GM12878 (cell line): ENCODE measurements at regions not wholly inside any gene's neighbourhood (a gene's known extent, or its start where the extent isn't known, plus 50 kb on each side); places are given as distances from the start of the nearest gene placed in this dataset.

Experiments used
- ATAC-seq: fragments of 200-7000 bp; cut with Tn5 transposase; 3 replicates; pipeline ENCODE4 v1.9.1; 2020; ENCODE audit warnings: mild to moderate bottlenecking, moderate library complexity
- BruUV-seq: library from RNA; stranded (reverse); fragments of 400-500 nt; replicated peaks from 2 replicates; lab custom pipeline; 2021; lab: Mats Ljungman, UMichigan
- CTCF ChIA-PET: fragments of 300-600 bp; sonication (Branson Sonifier 250); formaldehyde crosslinking; extraction: SDS; loops from one replicate; lab custom pipeline; 2021; ENCODE audit warnings: inconsistent platforms; lab: Yijun Ruan, JAX
- POLR2A ChIA-PET: fragments of 350-600 bp; formaldehyde crosslinking; extraction: SDS; loops from one replicate; lab custom pipeline; 2021; ENCODE audit warnings: inconsistent platforms; lab: Charles Lee
- RAD21 ChIA-PET: fragments of 300-600 bp; sonication (Branson Sonifier 250); formaldehyde crosslinking; loops from one replicate; lab custom pipeline; 2023; ENCODE audit warnings: antibody characterized with exemption; ENCODE audit not compliant: unreplicated experiment; lab: Charles Lee
- SMC1A ChIA-PET: fragments of 300-600 bp; sonication (Branson Sonifier 250); formaldehyde crosslinking; loops from one replicate; lab custom pipeline; 2023; ENCODE audit not compliant: unreplicated experiment, uncharacterized antibody; lab: Charles Lee
- DNase-seq: peaks from one replicate; pipeline ENCODE4 v3.0.0-alpha.2; 2011; ENCODE audit warnings: low read depth, low spot score
- FAIRE-seq: peaks from 3 replicates; lab custom pipeline; 2011; peaks lifted over from hg19 to GRCh38; lab: Jason Lieb, UNC
- H2AFZ ChIP-seq: 2 replicates; pipeline ENCODE4 v1.6.0; 2011; ENCODE audit warnings: low read depth, low read length, control low read depth; ENCODE audit not compliant: control insufficient read depth
- H3K27ac ChIP-seq: 2 replicates; pipeline ENCODE4 v1.5.1; 2011; ENCODE audit warnings: control low read depth; ENCODE audit not compliant: control insufficient read depth, insufficient read depth
- H3K27me3 ChIP-seq, 2 experiments: replicated peaks in 1 of 2; 2 replicates each; pipeline versions ENCODE4 v1.6.0 to v1.6.1; 2011; ENCODE audit warnings: low read length in 1 of 2; ENCODE audit not compliant: control insufficient read depth in 2 of 2, insufficient read depth in 2 of 2
- H3K36me3 ChIP-seq, 2 experiments: 2 replicates each; pipeline ENCODE4 v1.5.1; 2011; ENCODE audit warnings: low read length in 1 of 2; ENCODE audit not compliant: control insufficient read depth in 2 of 2, insufficient read depth in 2 of 2
- H3K4me1 ChIP-seq: 2 replicates; pipeline ENCODE4 v1.6.1; 2011; ENCODE audit warnings: mild to moderate bottlenecking, low read length, moderate library complexity, mixed read lengths; ENCODE audit not compliant: control insufficient read depth, insufficient read depth
- H3K4me2 ChIP-seq: 2 replicates; pipeline ENCODE4 v1.6.0; 2011; ENCODE audit warnings: control low read depth; ENCODE audit not compliant: control insufficient read depth, insufficient read depth
- H3K4me3 ChIP-seq: fragments of 200-600 bp; sonication (generic); 2 replicates; pipeline ENCODE4 v1.5.1; 2016
- H3K79me2 ChIP-seq: 2 replicates; pipeline ENCODE4 v1.6.0; 2011; ENCODE audit warnings: low read length; ENCODE audit not compliant: control insufficient read depth, insufficient read depth
- H3K9ac ChIP-seq: 2 replicates; pipeline ENCODE4 v1.8.0; 2011; ENCODE audit warnings: low read length, control low read depth, mixed read lengths; ENCODE audit not compliant: control insufficient read depth, insufficient read depth
- H3K9me3 ChIP-seq: replicated peaks from 3 replicates; pipeline ENCODE4 v1.5.1; 2011; ENCODE audit warnings: mild to moderate bottlenecking, low read length; ENCODE audit not compliant: control insufficient read depth, insufficient read depth
- H4K20me1 ChIP-seq: 2 replicates; pipeline ENCODE4 v1.6.0; 2011; ENCODE audit not compliant: control insufficient read depth, insufficient read depth
- BACH1 ChIP-seq: fragments of 450-650 bp; IDR thresholded peaks from 2 replicates; pipeline ENCODE4 v1.6.1; 2017; ENCODE audit warnings: mild to moderate bottlenecking, borderline replicate concordance
- HDAC2 ChIP-seq: fragments of 200-600 bp; sonication (generic); IDR thresholded peaks from 2 replicates; pipeline ENCODE4 v1.6.1; 2017
- MYC ChIP-seq: IDR thresholded peaks from 2 replicates; pipeline ENCODE4 v1.6.1; 2011; ENCODE audit warnings: mild to moderate bottlenecking, low read length, moderate library complexity, inconsistent platforms; ENCODE audit not compliant: insufficient read depth, insufficient replicate concordance, insufficient read length, severe bottlenecking
- NR2C2 ChIP-seq: IDR thresholded peaks from 2 replicates; pipeline ENCODE4 v1.6.1; 2011; ENCODE audit warnings: borderline replicate concordance, low read depth; ENCODE audit not compliant: control insufficient read depth, insufficient read length
- SIX5 ChIP-seq: IDR thresholded peaks from 2 replicates; pipeline ENCODE4 v1.6.1; 2011; ENCODE audit warnings: mild to moderate bottlenecking, low read depth, low read length, moderate library complexity; ENCODE audit not compliant: severe bottlenecking
- STAT3 ChIP-seq: IDR thresholded peaks from 2 replicates; pipeline ENCODE4 v1.6.1; 2011; ENCODE audit warnings: low read depth, low read length, improper control_type of control experiment
- SUPT20H ChIP-seq: IDR thresholded peaks from 2 replicates; pipeline ENCODE4 v1.6.1; 2011; ENCODE audit warnings: low read depth, mild to moderate bottlenecking, low read length, moderate library complexity, borderline replicate concordance; ENCODE audit not compliant: control insufficient read depth
- WGBS: methylation state at CpG from one replicate; pipeline ENCODE4 v1.1.6; 2016; ENCODE audit warnings: low lambda C conversion rate; ENCODE audit not compliant: insufficient replicate concordance, insufficient coverage; ENCODE audit errors: missing lambda C conversion rate; 5-methylcytosine and 5-hydroxymethylcytosine counted together
- in situ Hi-C: fragments of 300-500 bp; cut with MboI; formaldehyde crosslinking; loops from 9 replicates; pipeline ENCODE4 v1.14.3; 2018; ENCODE audit warnings: mixed read lengths
- intact Hi-C: fragments of 100-400 bp; cut with micrococcal nuclease; formaldehyde crosslinking; loops from one replicate; pipeline ENCODE4 v1.14.2; 2022; ENCODE audit not compliant: unreplicated experiment
- TF ChIP-seq, protein P1 (sequence below): fragments of 450-650 bp; IDR thresholded peaks from 2 replicates; pipeline ENCODE4 v1.6.1; 2017; ENCODE audit warnings: antibody characterized with exemption, mild to moderate bottlenecking, moderate library complexity
- TF ChIP-seq, protein P2 (sequence below): IDR thresholded peaks from 2 replicates; pipeline ENCODE4 v1.6.1; 2011; ENCODE audit warnings: low read depth, mild to moderate bottlenecking, low read length, moderate library complexity, borderline replicate concordance; ENCODE audit errors: extremely low read depth
- TF ChIP-seq, protein P3 (sequence below), 3 experiments: IDR thresholded peaks in 2 of 3; conservative IDR thresholded peaks in 1 of 3; 2 replicates each; pipeline ENCODE4 v1.5.1; 2011; ENCODE audit warnings: low read depth in 3 of 3, low read length in 3 of 3, mild to moderate bottlenecking in 3 of 3, control low read depth in 2 of 3, moderate library complexity in 2 of 3, inconsistent platforms in 1 of 3, mixed read lengths in 1 of 3; ENCODE audit not compliant: control insufficient read depth in 2 of 3, insufficient read depth in 1 of 3; ENCODE audit errors: extremely low read depth in 1 of 3
- TF ChIP-seq, protein P4 (sequence below): fragments of 450-650 bp; IDR thresholded peaks from 2 replicates; pipeline ENCODE4 v1.6.1; 2014; ENCODE audit warnings: mild to moderate bottlenecking

DNA sequence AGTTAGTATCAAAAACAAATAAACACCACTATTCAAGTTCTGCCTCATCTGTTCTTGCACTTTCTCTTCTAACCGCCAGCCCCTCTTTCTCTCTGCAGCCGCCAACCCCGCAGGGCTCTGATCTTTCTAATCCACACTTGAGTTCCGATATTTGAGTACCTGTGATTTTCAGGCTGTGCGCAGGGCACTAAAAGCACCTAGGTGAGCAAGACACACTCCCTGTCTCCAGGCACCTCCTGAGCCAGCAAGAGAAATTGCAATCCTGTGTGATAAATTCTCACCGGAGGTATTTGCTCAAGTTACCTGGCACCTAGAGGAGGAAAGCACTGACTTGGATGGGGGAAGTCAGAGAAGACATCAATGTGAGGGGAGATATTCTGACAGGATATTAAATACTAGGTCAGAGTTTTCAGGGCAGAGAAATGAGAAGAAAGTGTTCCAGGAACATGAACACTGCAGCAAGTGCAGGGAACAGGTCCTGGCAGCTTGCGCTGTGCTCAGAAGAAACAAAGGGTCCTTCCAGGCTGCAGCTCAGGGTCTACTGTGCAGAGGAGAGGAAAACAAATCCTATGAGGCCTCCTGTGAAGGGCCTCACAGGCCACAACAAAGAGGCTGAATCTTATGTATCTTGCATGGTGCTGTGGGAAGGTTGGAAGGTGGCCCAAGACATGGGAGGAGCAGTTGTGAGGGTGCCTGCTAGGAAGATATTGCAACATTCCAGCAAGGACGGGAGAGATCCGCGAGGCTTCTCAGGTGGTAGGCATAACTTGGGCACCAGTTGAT is 568.7 kb upstream of the MGMT start:
- Histone ChIP-seq H2AFZ (no peak overlapping the region), H3K4me2 (no peak overlapping the region), H3K9ac (no peak overlapping the region), H3K79me2 (no peaks in the 10 kb centered on the region), H3K9me3 (no peaks in the 10 kb centered on the region), H4K20me1 (no peaks in the 10 kb centered on the region), H3K4me1 (no peaks in the 10 kb centered on the region), H3K27ac (no peak overlapping the region), H3K27me3 (no peaks in the 10 kb centered on the region), H3K4me3 (no peak overlapping the region), H3K36me3 (no peaks in the 10 kb centered on the region)
- no TSS peak for BruUV-seq
- FAIRE-seq = no peak
- intact Hi-C loops = no loop called here
- ATAC-seq = no peak
- ChIA-PET POLR2A (no interaction called here), RAD21 (no interaction called here), CTCF (no interaction called here), SMC1A (no interaction called here)
- 67% methylated on average over 10 of the region's 10 CpGs for WGBS
- in situ Hi-C loops = no loop called here
- no peak for DNase-seq
- TF ChIP-seq BACH1 (no peak), HDAC2 (no peak), STAT3 (no peak), NR2C2 (no peak), MYC (no peak), SIX5 (no peak), SUPT20H (no peak)
- TF ChIP-seq, protein P1, sequence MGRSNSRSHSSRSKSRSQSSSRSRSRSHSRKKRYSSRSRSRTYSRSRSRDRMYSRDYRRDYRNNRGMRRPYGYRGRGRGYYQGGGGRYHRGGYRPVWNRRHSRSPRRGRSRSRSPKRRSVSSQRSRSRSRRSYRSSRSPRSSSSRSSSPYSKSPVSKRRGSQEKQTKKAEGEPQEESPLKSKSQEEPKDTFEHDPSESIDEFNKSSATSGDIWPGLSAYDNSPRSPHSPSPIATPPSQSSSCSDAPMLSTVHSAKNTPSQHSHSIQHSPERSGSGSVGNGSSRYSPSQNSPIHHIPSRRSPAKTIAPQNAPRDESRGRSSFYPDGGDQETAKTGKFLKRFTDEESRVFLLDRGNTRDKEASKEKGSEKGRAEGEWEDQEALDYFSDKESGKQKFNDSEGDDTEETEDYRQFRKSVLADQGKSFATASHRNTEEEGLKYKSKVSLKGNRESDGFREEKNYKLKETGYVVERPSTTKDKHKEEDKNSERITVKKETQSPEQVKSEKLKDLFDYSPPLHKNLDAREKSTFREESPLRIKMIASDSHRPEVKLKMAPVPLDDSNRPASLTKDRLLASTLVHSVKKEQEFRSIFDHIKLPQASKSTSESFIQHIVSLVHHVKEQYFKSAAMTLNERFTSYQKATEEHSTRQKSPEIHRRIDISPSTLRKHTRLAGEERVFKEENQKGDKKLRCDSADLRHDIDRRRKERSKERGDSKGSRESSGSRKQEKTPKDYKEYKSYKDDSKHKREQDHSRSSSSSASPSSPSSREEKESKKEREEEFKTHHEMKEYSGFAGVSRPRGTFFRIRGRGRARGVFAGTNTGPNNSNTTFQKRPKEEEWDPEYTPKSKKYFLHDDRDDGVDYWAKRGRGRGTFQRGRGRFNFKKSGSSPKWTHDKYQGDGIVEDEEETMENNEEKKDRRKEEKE = no peak
- TF ChIP-seq, protein P2, sequence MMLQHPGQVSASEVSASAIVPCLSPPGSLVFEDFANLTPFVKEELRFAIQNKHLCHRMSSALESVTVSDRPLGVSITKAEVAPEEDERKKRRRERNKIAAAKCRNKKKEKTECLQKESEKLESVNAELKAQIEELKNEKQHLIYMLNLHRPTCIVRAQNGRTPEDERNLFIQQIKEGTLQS = no peak
- TF ChIP-seq, protein P3, sequence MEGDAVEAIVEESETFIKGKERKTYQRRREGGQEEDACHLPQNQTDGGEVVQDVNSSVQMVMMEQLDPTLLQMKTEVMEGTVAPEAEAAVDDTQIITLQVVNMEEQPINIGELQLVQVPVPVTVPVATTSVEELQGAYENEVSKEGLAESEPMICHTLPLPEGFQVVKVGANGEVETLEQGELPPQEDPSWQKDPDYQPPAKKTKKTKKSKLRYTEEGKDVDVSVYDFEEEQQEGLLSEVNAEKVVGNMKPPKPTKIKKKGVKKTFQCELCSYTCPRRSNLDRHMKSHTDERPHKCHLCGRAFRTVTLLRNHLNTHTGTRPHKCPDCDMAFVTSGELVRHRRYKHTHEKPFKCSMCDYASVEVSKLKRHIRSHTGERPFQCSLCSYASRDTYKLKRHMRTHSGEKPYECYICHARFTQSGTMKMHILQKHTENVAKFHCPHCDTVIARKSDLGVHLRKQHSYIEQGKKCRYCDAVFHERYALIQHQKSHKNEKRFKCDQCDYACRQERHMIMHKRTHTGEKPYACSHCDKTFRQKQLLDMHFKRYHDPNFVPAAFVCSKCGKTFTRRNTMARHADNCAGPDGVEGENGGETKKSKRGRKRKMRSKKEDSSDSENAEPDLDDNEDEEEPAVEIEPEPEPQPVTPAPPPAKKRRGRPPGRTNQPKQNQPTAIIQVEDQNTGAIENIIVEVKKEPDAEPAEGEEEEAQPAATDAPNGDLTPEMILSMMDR (IDR thresholded peaks at IDR 0.05 in 2 of 3, conservative IDR thresholded peaks at IDR 0.05 in 1 of 3; ENCODE audit: control insufficient read depth in 2 of 3, extremely low read depth in 1 of 3, insufficient read depth in 1 of 3, low read depth in 3 of 3, low read length in 3 of 3) = no peak
- TF ChIP-seq, protein P4, sequence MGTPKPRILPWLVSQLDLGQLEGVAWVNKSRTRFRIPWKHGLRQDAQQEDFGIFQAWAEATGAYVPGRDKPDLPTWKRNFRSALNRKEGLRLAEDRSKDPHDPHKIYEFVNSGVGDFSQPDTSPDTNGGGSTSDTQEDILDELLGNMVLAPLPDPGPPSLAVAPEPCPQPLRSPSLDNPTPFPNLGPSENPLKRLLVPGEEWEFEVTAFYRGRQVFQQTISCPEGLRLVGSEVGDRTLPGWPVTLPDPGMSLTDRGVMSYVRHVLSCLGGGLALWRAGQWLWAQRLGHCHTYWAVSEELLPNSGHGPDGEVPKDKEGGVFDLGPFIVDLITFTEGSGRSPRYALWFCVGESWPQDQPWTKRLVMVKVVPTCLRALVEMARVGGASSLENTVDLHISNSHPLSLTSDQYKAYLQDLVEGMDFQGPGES = no peak
